GM13977 (cell line): ENCODE measurements at regions not wholly inside any gene's neighbourhood (a gene's known extent, or its start where the extent isn't known, plus 50 kb on each side); places are given as distances from the start of the nearest gene placed in this dataset.

Source experiments
- DNase-seq: peaks from one replicate; pipeline ENCODE4 v3.0.0; 2012; ENCODE audit warnings: low spot score
- CTCF ChIP-seq: IDR thresholded peaks from 2 replicates; pipeline ENCODE4 v1.5.1; 2012; ENCODE audit warnings: mild to moderate bottlenecking, control low read depth; ENCODE audit not compliant: insufficient read depth; ENCODE audit errors: extremely low read depth, missing control alignments
- in situ Hi-C: fragments of 300-500 bp; cut with MboI; formaldehyde crosslinking; loops from one replicate; pipeline ENCODE4 v1.12.0; 2022; ENCODE audit warnings: low sequenced_read_pairs, low pct_unique_long_range_greater_than_20kb, mixed read lengths, inconsistent platforms; ENCODE audit not compliant: unreplicated experiment

GRCh38 chr11:70707821-70708220 lies 309.5 kb downstream of the CTTN start:
- in situ Hi-C loops: no loop called here
- DNase-seq: no peak
- TF ChIP-seq CTCF: no peak

- TF ChIP-seq CTCF: no peak
- no peak for DNase-seq
- in situ Hi-C loops: no loop called here
Measured at GRCh38 chr11:70709596-70709995, 311.3 kb downstream of the CTTN start.

GRCh38 chr11:70710192-70710591 lies 311.9 kb downstream of the CTTN start:
- DNase-seq: no peak
- in situ Hi-C loops: no loop called here
- no peak for TF ChIP-seq CTCF

GRCh38 chr11:70710601-70711000 lies 312.3 kb downstream of the CTTN start:
- in situ Hi-C loops: no loop called here
- no peak for TF ChIP-seq CTCF
- no peak for DNase-seq

GRCh38 chr11:70711095-70711910 lies 313.0 kb downstream of the CTTN start:
- no peak for TF ChIP-seq CTCF
- in situ Hi-C loops: no loop called here
- DNase-seq: no peak

GRCh38 chr11:70711911-70712185 lies 313.5 kb downstream of the CTTN start:
- TF ChIP-seq CTCF: no peak
- no peak for DNase-seq
- in situ Hi-C loops: no loop called here
